Upper lobe of right lung (tissue), 1 donor: ENCODE measurements at regions not wholly inside any gene's neighbourhood (a gene's known extent, or its start where the extent isn't known, plus 50 kb on each side); places are given as distances from the start of the nearest gene placed in this dataset.
"Not testable (repeated sequence)": the region's sequence is repeated elsewhere in the genome, so short reads cannot be mapped to it uniquely, and the experiment has no call there.

Experiments used
- ATAC-seq: fragments of 200-7000 bp; cut with Tn5 transposase; one replicate; pipeline ENCODE4 v1.9.1; 2020; ENCODE audit warnings: mild to moderate bottlenecking, moderate library complexity
- DNase-seq: peaks from one replicate; pipeline ENCODE4 v3.0.0-alpha.2; 2020
- H3K27ac ChIP-seq: fragments of 200-600 bp; one replicate; pipeline ENCODE4 v1.8.0; 2022
- H3K27me3 ChIP-seq: fragments of 200-600 bp; one replicate; pipeline ENCODE4 v1.8.0; 2022; ENCODE audit warnings: mild to moderate bottlenecking
- H3K36me3 ChIP-seq: fragments of 200-600 bp; one replicate; pipeline ENCODE4 v1.8.0; 2022
- H3K4me1 ChIP-seq: fragments of 200-600 bp; one replicate; pipeline ENCODE4 v1.8.0; 2022
- H3K4me3 ChIP-seq: fragments of 200-600 bp; one replicate; pipeline ENCODE4 v1.8.0; 2022; ENCODE audit warnings: mild to moderate bottlenecking
- H3K9me3 ChIP-seq: fragments of 200-600 bp; one replicate; pipeline ENCODE4 v1.8.0; 2022
- intact Hi-C: fragments of 100-400 bp; cut with DNase I; formaldehyde crosslinking; loops from one replicate; pipeline ENCODE4 v1.11.0; 2022
- TF ChIP-seq, protein P1 (sequence below): fragments of 200-600 bp; IDR thresholded peaks from one replicate; pipeline ENCODE4 v1.8.0; 2022; ENCODE audit warnings: antibody characterized with exemption
- donor health status: DM: no; HTN: yes; CAD: no; lungs with severe emphysema.

DNA sequence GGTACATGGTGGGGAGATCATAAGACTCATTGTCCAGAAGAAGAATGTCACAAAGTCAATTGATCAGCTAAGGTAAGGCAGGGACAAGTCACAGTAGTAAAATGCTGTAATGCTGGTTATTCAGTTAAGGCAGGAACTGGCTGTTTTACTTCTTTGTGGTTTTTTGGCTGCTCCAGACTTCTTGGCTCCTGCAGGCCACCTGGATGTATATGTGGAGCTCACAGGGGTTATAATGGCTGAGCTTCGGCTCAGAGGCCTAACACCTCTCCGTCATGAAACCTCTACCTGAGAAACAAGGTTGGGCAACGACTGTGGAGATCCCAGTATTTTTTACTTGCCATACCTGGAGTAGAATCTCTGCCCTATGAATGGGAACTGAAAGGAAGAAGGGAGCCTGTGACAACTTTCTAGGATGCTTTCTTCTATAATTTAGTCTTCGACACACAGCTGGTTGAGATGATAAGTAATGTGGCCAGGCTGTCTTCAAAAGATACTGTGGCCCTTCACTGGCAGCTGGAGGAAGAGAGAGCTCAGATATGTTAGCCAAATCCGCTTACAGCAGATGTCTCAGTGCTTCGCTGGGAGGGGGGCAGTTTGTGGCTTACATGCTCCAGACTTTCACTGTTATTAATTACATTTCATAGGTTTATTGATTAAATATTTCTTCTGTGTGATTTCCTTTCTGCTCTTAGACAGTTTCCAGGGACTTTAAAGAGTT is 887.8 kb downstream of the IGSF11 start:
- DNase-seq (no peak), ATAC-seq (no peak)
- H3K27me3 ChIP-seq: no peaks in the 10 kb centered on the region
- H3K36me3 ChIP-seq: no peaks in the 10 kb centered on the region
- no peak overlapping the region for H3K27ac ChIP-seq
- no peaks in the 10 kb centered on the region for H3K4me1 ChIP-seq
- no peaks in the 10 kb centered on the region for H3K9me3 ChIP-seq
- intact Hi-C loops: no loop called here
- no peak overlapping the region for H3K4me3 ChIP-seq
- TF ChIP-seq, protein P1, sequence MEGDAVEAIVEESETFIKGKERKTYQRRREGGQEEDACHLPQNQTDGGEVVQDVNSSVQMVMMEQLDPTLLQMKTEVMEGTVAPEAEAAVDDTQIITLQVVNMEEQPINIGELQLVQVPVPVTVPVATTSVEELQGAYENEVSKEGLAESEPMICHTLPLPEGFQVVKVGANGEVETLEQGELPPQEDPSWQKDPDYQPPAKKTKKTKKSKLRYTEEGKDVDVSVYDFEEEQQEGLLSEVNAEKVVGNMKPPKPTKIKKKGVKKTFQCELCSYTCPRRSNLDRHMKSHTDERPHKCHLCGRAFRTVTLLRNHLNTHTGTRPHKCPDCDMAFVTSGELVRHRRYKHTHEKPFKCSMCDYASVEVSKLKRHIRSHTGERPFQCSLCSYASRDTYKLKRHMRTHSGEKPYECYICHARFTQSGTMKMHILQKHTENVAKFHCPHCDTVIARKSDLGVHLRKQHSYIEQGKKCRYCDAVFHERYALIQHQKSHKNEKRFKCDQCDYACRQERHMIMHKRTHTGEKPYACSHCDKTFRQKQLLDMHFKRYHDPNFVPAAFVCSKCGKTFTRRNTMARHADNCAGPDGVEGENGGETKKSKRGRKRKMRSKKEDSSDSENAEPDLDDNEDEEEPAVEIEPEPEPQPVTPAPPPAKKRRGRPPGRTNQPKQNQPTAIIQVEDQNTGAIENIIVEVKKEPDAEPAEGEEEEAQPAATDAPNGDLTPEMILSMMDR: no peak

DNA sequence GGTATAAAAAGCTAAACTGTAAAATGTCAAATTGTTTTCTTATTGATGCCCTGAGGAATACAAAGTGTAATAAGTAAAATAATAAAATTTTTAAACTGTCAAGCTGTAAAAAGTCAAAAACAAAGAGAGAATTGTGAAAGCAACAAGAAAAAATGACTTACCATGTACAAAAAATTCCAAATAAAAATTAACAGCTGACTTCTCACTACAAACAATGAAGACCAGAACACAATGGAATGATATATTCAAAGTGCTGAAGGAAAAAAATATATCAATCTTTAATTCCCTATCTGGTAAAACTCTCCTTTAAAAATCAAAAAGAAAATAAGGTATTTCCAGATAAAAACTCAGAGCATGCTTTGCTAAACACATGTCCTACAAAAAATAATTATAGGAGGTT is 883.5 kb downstream of the IGSF11 start:
- Histone ChIP-seq H3K27ac (no peak overlapping the region), H3K9me3 (no peaks in the 10 kb centered on the region), H3K4me3 (no peak overlapping the region), H3K27me3 (no peaks in the 10 kb centered on the region), H3K4me1 (no peaks in the 10 kb centered on the region), H3K36me3 (no peaks in the 10 kb centered on the region)
- DNase-seq: no peak
- intact Hi-C loops: no loop called here
- ATAC-seq: no peak
- TF ChIP-seq, protein P1: no peak

DNA sequence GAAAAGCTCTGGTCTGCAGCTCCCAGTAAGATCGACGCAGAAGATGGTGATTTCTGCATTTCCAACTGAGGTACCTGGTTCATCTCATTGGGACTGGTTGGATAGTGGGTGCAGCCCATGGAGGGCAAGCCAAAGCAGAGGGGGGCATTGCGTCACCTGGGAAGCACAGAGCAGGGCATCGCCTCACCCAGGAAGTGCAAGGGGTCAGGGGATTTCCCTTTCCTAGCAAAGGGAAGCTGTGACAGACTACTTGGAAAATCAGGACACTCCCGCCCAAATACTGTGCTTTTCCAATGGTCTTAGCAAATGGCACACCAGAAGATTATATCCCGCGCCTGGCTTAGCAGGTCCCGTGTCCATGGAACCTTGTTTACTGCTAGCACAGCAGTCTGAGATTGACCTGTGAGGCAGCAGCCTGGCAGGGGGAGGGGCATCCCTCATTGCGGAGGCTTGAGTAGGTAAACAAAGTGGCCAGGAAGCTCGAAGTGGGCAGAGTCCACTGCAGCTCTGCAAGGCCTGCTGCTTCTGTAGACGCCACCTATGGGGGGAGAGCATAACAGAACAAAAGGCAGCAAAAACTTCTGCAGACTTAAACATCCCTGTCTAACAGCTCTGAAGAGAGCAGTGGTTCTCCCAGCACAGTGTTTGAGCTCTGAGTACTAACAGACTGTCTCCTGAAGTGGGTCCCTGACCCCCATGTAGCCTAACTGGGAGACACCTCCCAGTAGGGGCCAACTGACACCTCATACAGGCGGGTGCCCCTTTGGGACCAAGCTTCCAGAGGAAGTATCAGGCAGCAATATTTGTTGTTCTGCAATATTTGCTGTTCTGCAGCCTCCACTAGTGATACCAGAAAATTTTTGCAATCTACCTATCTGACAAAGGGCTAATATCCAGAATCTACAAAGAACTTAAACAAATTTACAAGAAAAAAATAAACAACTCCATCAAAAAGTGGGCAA is 871.7 kb downstream of the IGSF11 start:
- H3K27me3 ChIP-seq, H3K36me3 ChIP-seq, DNase-seq, H3K4me3 ChIP-seq, H3K27ac ChIP-seq, ATAC-seq, H3K9me3 ChIP-seq, intact Hi-C loops, H3K4me1 ChIP-seq: not testable (repeated sequence)

DNA sequence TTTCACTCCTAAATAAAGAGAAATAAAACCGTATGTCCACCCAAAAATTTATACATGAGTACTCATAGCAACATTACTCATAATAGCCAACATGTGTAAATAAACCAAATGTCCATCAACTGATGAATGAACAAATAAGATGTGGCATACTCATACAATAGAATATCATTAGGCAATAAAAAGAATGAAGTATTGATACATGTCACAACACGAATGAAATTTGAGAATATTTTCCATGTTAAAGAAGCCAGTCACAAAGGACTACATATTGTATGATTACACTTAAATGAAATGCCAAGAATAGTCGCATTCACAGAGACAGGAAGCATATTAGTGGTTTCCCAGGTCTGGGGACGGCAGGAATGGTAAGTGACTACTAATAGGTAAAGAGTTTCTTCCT is 869.2 kb downstream of the IGSF11 start:
- H3K36me3 ChIP-seq: no peaks in the 10 kb centered on the region
- TF ChIP-seq, protein P1: no peak
- H3K4me3 ChIP-seq: no peak overlapping the region
- intact Hi-C loops: no loop called here
- no peaks in the 10 kb centered on the region for H3K27me3 ChIP-seq
- H3K9me3 ChIP-seq: no peaks in the 10 kb centered on the region
- H3K27ac ChIP-seq: no peak overlapping the region
- ATAC-seq (no peak), DNase-seq (no peak)
- H3K4me1 ChIP-seq: no peaks in the 10 kb centered on the region

DNA sequence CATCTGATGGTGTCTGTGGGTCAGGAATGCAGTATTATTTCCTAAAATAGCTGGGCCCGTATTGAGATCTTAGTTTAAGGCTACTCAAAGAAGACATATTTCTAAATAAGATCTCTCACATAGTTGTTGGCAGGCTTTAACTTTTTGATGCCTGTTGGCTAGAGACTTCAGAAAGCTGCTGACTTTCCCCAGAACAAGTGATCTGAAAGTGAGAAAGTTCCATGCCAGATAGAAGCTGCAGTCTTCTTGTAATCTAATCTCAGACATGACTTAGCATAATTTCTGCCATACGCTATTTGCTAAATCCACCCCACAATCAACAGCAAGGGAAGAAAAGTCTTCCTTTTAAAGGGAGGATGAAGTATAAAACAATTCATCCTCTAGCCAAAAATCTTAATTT is 867.1 kb downstream of the IGSF11 start:
- Histone ChIP-seq H3K4me3 (no peak overlapping the region), H3K9me3 (no peaks in the 10 kb centered on the region), H3K4me1 (no peaks in the 10 kb centered on the region), H3K27ac (no peak overlapping the region), H3K27me3 (no peaks in the 10 kb centered on the region), H3K36me3 (no peaks in the 10 kb centered on the region)
- TF ChIP-seq, protein P1: no peak
- intact Hi-C loops: no loop called here
- DNase-seq (no peak), ATAC-seq (no peak)

DNA sequence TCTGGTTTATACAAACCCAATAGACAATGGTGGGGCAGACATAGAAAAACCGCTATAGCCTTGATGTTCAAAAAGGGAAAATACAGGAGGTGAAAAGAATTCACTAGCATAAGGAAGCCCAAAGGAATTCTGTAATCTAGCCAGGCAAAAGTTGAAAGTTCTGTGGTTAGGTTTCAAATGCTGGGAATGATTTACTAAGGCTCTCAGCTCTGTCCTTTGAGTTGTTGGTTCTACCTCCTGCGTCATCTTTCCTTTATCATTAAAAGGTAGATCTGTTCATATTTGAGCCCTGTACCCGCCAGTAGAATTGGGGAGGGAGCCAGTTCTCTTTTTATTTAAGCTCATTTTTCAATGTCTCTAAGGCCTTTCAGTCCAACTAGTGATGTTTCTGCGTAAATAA is 866.5 kb downstream of the IGSF11 start:
- no peak for ATAC-seq
- no peak overlapping the region for H3K27ac ChIP-seq
- H3K9me3 ChIP-seq: no peaks in the 10 kb centered on the region
- no peaks in the 10 kb centered on the region for H3K4me1 ChIP-seq
- DNase-seq: no peak
- no peaks in the 10 kb centered on the region for H3K36me3 ChIP-seq
- H3K4me3 ChIP-seq: no peak overlapping the region
- TF ChIP-seq, protein P1: no peak
- H3K27me3 ChIP-seq: no peaks in the 10 kb centered on the region
- intact Hi-C loops: no loop called here
